ENCODE measurements at regions not wholly inside any gene's neighbourhood (a gene's known extent, or its start where the extent isn't known, plus 50 kb on each side); places are given as distances from the start of the nearest gene placed in this dataset.

- ATAC-seq (replicated peaks in 1 of 2) (no peak), DNase-seq (no peak)
- Mint-ChIP-seq H3K27ac (no peak overlapping the region), H3K27me3 (ENCODE audit: low read depth) (no peaks in the 10 kb centered on the region), H3K9me3 (no peaks in the 10 kb centered on the region), H3K4me3 (no peak overlapping the region), H3K4me1 (ENCODE audit: low read depth) (no peaks in the 10 kb centered on the region), H3K36me3 (ENCODE audit: insufficient read depth in 2 of 2) (no peaks in the 10 kb centered on the region)
These were observed 191.7 kb upstream of the GBE1 start for GRCh38 chr3:81953111-81953510.

DNA sequence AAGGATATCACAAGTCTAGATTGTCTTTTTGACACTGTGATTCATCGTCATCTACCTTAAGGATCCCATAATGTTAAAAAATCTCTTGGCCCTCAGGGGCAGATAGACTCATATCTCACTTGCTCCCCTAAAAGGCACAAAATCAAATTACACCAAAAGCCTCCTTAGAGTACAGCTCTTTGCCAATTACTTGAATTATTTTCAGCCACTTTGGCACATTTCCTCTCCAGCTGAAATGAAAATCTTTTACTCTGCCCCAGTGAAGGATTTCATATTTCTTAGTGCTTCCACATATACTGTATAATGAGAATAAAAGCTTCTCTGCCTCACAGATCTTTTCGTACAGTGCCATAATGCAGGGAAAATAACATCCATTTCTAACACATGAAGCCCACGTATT is 190.7 kb upstream of the GBE1 start:
- H3K9me3 Mint-ChIP-seq: no peaks in the 10 kb centered on the region
- ATAC-seq (replicated peaks in 1 of 2): no peak

DNA sequence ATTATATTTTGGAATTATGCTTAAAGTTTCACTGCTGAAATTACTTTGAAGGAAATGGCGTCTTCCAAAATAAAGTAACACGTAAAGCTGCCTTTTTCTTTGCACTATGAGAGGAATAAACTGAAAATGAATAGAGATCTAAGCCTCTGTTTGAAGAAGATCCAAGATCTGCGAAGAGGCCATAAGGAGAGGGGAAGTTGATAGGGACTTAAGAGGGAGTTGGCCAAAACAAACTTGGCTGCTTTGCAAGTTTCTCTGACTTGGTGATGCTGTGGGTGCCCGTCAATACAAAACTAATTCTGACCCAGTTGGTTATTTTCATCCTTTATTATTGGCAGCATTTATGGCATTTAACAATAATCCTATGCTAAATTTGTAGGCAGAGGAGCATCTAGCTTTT is 190.2 kb upstream of the GBE1 start:
- Mint-ChIP-seq H3K9me3 (no peaks in the 10 kb centered on the region), H3K36me3 (ENCODE audit: insufficient read depth in 2 of 2) (no peaks in the 10 kb centered on the region), H3K27me3 (ENCODE audit: low read depth) (no peaks in the 10 kb centered on the region), H3K4me1 (ENCODE audit: low read depth) (no peaks in the 10 kb centered on the region), H3K4me3 (no peak overlapping the region), H3K27ac (no peak overlapping the region)
- no peak for ATAC-seq (replicated peaks in 1 of 2)
- DNase-seq: no peak

More for the DNA sequence above, 190.7 kb upstream of the GBE1 start:
- Mint-ChIP-seq H3K27ac (no peak overlapping the region), H3K4me1 (ENCODE audit: low read depth) (no peaks in the 10 kb centered on the region), H3K4me3 (no peak overlapping the region), H3K27me3 (ENCODE audit: low read depth) (no peaks in the 10 kb centered on the region), H3K36me3 (ENCODE audit: insufficient read depth in 2 of 2) (no peaks in the 10 kb centered on the region)
- no peak for DNase-seq

DNA sequence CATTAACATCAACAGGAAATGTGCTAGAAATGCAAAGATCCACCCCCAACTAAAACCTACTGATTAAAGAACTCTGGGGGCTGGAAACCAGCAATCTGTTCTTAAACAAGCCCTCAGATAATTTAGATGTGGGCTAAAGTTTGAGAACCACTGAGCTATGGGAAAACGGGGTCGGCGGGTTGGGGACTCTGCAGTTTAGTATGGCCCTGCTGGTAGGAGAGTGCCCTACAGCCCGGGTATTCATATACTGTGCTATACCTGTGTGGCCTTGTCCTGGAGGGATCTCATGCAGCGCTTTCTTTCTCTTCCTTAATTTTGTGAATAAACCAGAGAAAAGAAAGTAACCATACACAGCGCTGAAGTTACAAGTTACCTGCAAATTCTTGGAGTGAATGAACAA is 189.7 kb upstream of the GBE1 start:
- no peaks in the 10 kb centered on the region for H3K4me1 Mint-ChIP-seq (ENCODE audit: low read depth)
- ATAC-seq (replicated peaks in 1 of 2): no peak
- no peaks in the 10 kb centered on the region for H3K27me3 Mint-ChIP-seq (ENCODE audit: low read depth)
- H3K36me3 Mint-ChIP-seq (ENCODE audit: insufficient read depth in 2 of 2): no peaks in the 10 kb centered on the region
- H3K27ac Mint-ChIP-seq: no peak overlapping the region
- H3K4me3 Mint-ChIP-seq: no peak overlapping the region
- H3K9me3 Mint-ChIP-seq: no peaks in the 10 kb centered on the region
- no peak for DNase-seq

- H3K27me3 Mint-ChIP-seq (ENCODE audit: low read depth): no peaks in the 10 kb centered on the region
- peaks cover 3 to 5% of the 10 kb centered on the region in 2 donors for H3K36me3 Mint-ChIP-seq (ENCODE audit: insufficient read depth in 2 of 2)
- no peak overlapping the region for H3K4me3 Mint-ChIP-seq
- DNase-seq (no peak), ATAC-seq (replicated peaks in 1 of 2) (no peak)
- peaks cover 8 to 15% of the 10 kb centered on the region in 2 donors for H3K9me3 Mint-ChIP-seq
- H3K4me1 Mint-ChIP-seq (ENCODE audit: low read depth): no peaks in the 10 kb centered on the region
- H3K27ac Mint-ChIP-seq: no peak overlapping the region
These were observed 185.9 kb upstream of the GBE1 start for GRCh38 chr3:81947359-81947758.

DNA sequence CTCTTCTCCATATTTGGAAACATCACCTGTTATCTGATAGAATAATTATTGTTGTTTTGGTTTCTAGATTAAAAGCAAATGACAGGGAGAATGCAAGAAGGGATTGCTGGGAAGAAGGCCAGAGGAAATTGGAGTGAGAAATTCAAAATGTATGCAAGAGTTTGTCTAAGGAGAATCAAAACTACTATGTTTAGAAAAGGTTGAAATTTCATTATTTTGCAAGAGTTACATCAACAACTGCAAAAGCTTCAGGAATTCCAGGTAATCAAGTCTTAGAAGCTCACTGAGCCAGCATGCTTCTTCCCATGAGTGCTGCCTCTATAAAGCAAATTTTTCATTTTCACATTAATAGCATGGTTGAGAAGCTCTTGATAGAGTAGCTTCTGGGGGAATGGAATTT is 177.2 kb upstream of the GBE1 start:
- Mint-ChIP-seq H3K9me3 (peaks cover 2 to 3% of the 10 kb centered on the region in 2 donors), H3K36me3 (ENCODE audit: insufficient read depth in 2 of 2) (peaks cover 0 to 3% of the 10 kb centered on the region in 2 donors), H3K4me1 (ENCODE audit: low read depth) (no peaks in the 10 kb centered on the region), H3K4me3 (no peak overlapping the region), H3K27me3 (ENCODE audit: low read depth) (no peaks in the 10 kb centered on the region), H3K27ac (no peak overlapping the region)
- DNase-seq: no peak
- no peak for ATAC-seq (replicated peaks in 1 of 2)

- ATAC-seq (replicated peaks in 1 of 2): no peak
These were observed 175.4 kb upstream of the GBE1 start for GRCh38 chr3:81936817-81937216.

GRCh38 chr3:81932681-81933080 is 171.2 kb upstream of the GBE1 start:
- Mint-ChIP-seq H3K4me3 (no peak overlapping the region), H3K27me3 (ENCODE audit: low read depth) (no peaks in the 10 kb centered on the region), H3K4me1 (ENCODE audit: low read depth) (no peaks in the 10 kb centered on the region), H3K36me3 (ENCODE audit: insufficient read depth in 2 of 2) (no peaks in the 10 kb centered on the region), H3K27ac (no peak overlapping the region), H3K9me3 (no peaks in the 10 kb centered on the region)
- no peak for ATAC-seq (replicated peaks in 1 of 2)
- DNase-seq: no peak

More at GRCh38 chr3:81936817-81937216, 175.4 kb upstream of the GBE1 start:
- H3K4me3 Mint-ChIP-seq: no peak overlapping the region
- H3K36me3 Mint-ChIP-seq (ENCODE audit: insufficient read depth in 2 of 2): no peaks in the 10 kb centered on the region
- H3K4me1 Mint-ChIP-seq (ENCODE audit: low read depth): no peaks in the 10 kb centered on the region
- H3K27me3 Mint-ChIP-seq (ENCODE audit: low read depth): no peaks in the 10 kb centered on the region
- H3K27ac Mint-ChIP-seq: no peak overlapping the region
- no peak for DNase-seq
- H3K9me3 Mint-ChIP-seq: no peaks in the 10 kb centered on the region

- no peak for DNase-seq
- H3K4me3 Mint-ChIP-seq: no peak overlapping the region
- no peaks in the 10 kb centered on the region for H3K36me3 Mint-ChIP-seq (ENCODE audit: insufficient read depth in 2 of 2)
- H3K4me1 Mint-ChIP-seq (ENCODE audit: low read depth): no peaks in the 10 kb centered on the region
- no peak for ATAC-seq (replicated peaks in 1 of 2)
- no peaks in the 10 kb centered on the region for H3K27me3 Mint-ChIP-seq (ENCODE audit: low read depth)
- H3K9me3 Mint-ChIP-seq: no peaks in the 10 kb centered on the region
- H3K27ac Mint-ChIP-seq: no peak overlapping the region
These were observed 170.1 kb upstream of the GBE1 start for GRCh38 chr3:81931265-81932251.

GRCh38 chr3:81929697-81930096 is 168.3 kb upstream of the GBE1 start:
- Mint-ChIP-seq H3K4me1 (ENCODE audit: low read depth) (no peaks in the 10 kb centered on the region), H3K36me3 (ENCODE audit: insufficient read depth in 2 of 2) (no peaks in the 10 kb centered on the region)
- no peak for ATAC-seq (replicated peaks in 1 of 2)

DNA sequence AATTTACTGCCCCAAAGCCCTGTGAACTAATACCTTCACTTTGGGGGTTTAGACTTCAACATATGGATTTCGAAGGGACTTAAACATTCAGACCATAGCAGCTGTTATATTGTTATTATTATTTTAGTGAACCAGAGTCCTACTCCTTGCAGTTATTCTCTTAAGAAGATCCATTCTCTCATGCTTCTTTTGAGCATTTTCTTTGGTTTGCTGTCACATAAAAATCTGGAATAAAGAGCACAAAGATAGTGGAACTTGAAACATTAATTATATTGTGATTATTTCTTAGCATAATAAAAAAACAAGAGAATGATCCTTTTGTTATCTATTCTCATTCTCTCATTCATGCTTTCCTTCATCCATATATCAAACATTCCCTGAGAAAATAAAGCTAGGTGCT is 166.4 kb upstream of the GBE1 start:
- H3K27me3 Mint-ChIP-seq (ENCODE audit: low read depth): no peaks in the 10 kb centered on the region
- no peaks in the 10 kb centered on the region for H3K4me1 Mint-ChIP-seq (ENCODE audit: low read depth)
- no peaks in the 10 kb centered on the region for H3K36me3 Mint-ChIP-seq (ENCODE audit: insufficient read depth in 2 of 2)
- no peak overlapping the region for H3K4me3 Mint-ChIP-seq
- DNase-seq: no peak
- no peak overlapping the region for H3K27ac Mint-ChIP-seq
- no peaks in the 10 kb centered on the region for H3K9me3 Mint-ChIP-seq
- ATAC-seq (replicated peaks in 1 of 2): no peak

More at GRCh38 chr3:81929697-81930096, 168.3 kb upstream of the GBE1 start:
- Mint-ChIP-seq H3K9me3 (no peaks in the 10 kb centered on the region), H3K27me3 (ENCODE audit: low read depth) (no peaks in the 10 kb centered on the region), H3K27ac (no peak overlapping the region), H3K4me3 (no peak overlapping the region)
- no peak for DNase-seq

GRCh38 chr3:81925385-81925784 is 163.9 kb upstream of the GBE1 start:
- Mint-ChIP-seq H3K9me3 (no peaks in the 10 kb centered on the region), H3K4me3 (no peak overlapping the region), H3K4me1 (ENCODE audit: low read depth) (no peaks in the 10 kb centered on the region), H3K27ac (no peak overlapping the region), H3K27me3 (ENCODE audit: low read depth) (no peaks in the 10 kb centered on the region), H3K36me3 (ENCODE audit: insufficient read depth in 2 of 2) (no peaks in the 10 kb centered on the region)
- DNase-seq (no peak), ATAC-seq (replicated peaks in 1 of 2) (no peak)

GRCh38 chr3:81923038-81923437 is 161.6 kb upstream of the GBE1 start:
- Mint-ChIP-seq H3K4me3 (no peak overlapping the region), H3K4me1 (ENCODE audit: low read depth) (no peaks in the 10 kb centered on the region), H3K9me3 (no peaks in the 10 kb centered on the region), H3K27ac (no peak overlapping the region), H3K36me3 (ENCODE audit: insufficient read depth in 2 of 2) (no peaks in the 10 kb centered on the region), H3K27me3 (ENCODE audit: low read depth) (no peaks in the 10 kb centered on the region)
- ATAC-seq (replicated peaks in 1 of 2) (no peak), DNase-seq (no peak)

- H3K36me3 Mint-ChIP-seq (ENCODE audit: insufficient read depth in 2 of 2): no peaks in the 10 kb centered on the region
- no peaks in the 10 kb centered on the region for H3K9me3 Mint-ChIP-seq
- DNase-seq (no peak), ATAC-seq (replicated peaks in 1 of 2) (no peak)
- H3K4me3 Mint-ChIP-seq: no peak overlapping the region
- H3K27ac Mint-ChIP-seq: no peak overlapping the region
- H3K4me1 Mint-ChIP-seq (ENCODE audit: low read depth): no peaks in the 10 kb centered on the region
- no peaks in the 10 kb centered on the region for H3K27me3 Mint-ChIP-seq (ENCODE audit: low read depth)
These were observed 161.0 kb upstream of the GBE1 start for GRCh38 chr3:81922404-81922803.

Measured in activated T-cell treated with anti-CD3 and anti-CD28 coated beads, Interleukin-2, amount 50 U/mL, for 72 hours (primary cell).